Astrocyte of the spinal cord (primary cell): ENCODE measurements at regions not wholly inside any gene's neighbourhood (a gene's known extent, or its start where the extent isn't known, plus 50 kb on each side); places are given as distances from the start of the nearest gene placed in this dataset.

Experiments used
- DNase-seq: peaks from one replicate; pipeline ENCODE4 v3.0.0; 2011; ENCODE audit warnings: low read depth, low spot score
- H3K4me3 ChIP-seq: 2 replicates; pipeline ENCODE4 v1.5.1; 2011; ENCODE audit warnings: low read depth, mild to moderate bottlenecking, low read length, moderate library complexity
- in situ Hi-C: cut with HindIII; loops from 2 replicates; pipeline ENCODE4 v1.10.0; 2017; ENCODE audit warnings: low sequenced_read_pairs
- TF ChIP-seq, protein P1 (sequence below): IDR thresholded peaks from 2 replicates; pipeline ENCODE4 v1.5.1; 2012; ENCODE audit warnings: low read depth, mild to moderate bottlenecking, low read length, inconsistent platforms

DNA sequence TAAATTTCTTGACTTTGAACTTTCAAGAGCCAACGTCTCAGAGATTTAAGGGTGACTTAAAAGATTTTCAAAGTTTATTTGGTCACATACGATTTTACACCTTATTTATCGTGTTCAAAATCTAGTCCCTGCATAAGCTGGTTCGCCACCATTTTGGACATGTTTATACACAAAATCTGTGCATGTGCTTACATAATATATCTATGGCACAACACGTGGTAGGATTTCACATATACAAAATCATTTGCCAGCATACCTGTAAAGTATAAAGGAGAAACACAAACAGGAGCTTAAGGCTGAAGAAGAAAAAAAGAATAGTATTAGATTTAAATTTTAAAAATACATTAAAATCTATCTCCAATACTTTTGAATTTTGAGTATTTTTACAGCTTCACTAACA, 190.0 kb upstream of the KYNU start:
- H3K4me3 ChIP-seq: no peak overlapping the region
- in situ Hi-C loops: no loop called here
- DNase-seq: no peak
- TF ChIP-seq, protein P1, sequence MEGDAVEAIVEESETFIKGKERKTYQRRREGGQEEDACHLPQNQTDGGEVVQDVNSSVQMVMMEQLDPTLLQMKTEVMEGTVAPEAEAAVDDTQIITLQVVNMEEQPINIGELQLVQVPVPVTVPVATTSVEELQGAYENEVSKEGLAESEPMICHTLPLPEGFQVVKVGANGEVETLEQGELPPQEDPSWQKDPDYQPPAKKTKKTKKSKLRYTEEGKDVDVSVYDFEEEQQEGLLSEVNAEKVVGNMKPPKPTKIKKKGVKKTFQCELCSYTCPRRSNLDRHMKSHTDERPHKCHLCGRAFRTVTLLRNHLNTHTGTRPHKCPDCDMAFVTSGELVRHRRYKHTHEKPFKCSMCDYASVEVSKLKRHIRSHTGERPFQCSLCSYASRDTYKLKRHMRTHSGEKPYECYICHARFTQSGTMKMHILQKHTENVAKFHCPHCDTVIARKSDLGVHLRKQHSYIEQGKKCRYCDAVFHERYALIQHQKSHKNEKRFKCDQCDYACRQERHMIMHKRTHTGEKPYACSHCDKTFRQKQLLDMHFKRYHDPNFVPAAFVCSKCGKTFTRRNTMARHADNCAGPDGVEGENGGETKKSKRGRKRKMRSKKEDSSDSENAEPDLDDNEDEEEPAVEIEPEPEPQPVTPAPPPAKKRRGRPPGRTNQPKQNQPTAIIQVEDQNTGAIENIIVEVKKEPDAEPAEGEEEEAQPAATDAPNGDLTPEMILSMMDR: no peak

DNA sequence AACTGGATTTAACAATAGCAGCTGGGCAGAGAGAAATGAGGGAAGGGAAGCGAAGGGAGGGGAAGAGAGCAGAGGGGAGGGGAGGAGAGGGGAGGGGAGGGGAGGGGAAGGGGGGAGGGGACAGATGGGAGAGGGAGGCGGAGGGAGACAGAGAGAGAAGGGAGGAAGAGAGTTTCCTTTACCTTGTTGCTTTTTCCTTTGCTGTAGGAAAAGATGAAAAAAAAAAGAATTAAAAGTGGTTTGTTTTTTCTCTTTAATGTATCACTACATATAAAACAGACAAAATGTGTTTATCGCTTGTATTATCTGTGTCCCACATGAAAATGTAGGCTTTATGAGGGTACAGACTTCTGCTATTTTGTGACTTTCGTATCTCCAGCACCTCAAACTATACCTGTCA, 190.4 kb upstream of the KYNU start:
- in situ Hi-C loops: no loop called here

GRCh38 chr2:142684667-142685066, 192.8 kb upstream of the KYNU start:
- no peak for DNase-seq
- TF ChIP-seq, protein P1: no peak
- no peak overlapping the region for H3K4me3 ChIP-seq
- in situ Hi-C loops: no loop called here

More for the DNA sequence above, 190.4 kb upstream of the KYNU start:
- DNase-seq: no peak
- TF ChIP-seq, protein P1: no peak
- no peak overlapping the region for H3K4me3 ChIP-seq

DNA sequence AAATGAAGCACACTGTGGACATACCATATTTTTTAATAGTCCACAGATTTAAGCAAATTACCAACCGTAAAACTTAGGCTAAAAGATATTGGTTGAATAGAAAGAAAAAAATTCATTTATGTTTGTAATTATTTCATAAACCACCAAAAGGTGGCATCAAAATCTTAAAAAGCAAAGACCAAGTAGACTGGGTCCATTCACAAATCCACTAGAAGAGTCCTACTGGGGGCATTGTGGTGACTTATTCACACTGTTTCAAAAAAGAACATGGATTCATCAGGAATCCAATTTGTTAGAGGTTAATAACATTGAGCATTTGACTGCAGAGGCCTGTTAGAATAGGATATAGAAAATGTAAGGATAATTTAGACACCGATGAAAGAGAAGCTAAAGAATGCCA, 194.9 kb upstream of the KYNU start:
- no peak overlapping the region for H3K4me3 ChIP-seq
- peak; percentile 40 for DNase-seq
- TF ChIP-seq, protein P1: peak; percentile 13
- in situ Hi-C loops: no loop called here

DNA sequence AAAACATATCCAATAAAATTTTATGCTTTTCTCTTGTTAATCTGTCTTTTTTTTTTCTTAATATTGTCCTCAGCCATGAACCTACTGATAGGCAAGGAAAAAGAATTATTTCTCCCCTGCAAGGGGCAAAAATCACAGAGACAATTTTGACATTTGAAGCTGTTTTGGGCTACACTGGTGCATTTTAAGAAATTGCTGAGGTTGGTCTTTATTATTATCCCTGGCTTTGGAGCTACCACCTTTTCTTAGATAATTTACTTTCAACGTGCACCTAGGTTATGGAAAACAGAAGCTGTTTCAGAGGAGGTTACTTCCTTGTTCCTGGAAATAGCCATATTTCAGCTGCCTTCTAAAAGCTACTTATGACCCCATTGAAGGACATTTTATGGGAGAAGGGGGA, 195.5 kb upstream of the KYNU start:
- in situ Hi-C loops: no loop called here
- DNase-seq: no peak
- H3K4me3 ChIP-seq: no peak overlapping the region
- TF ChIP-seq, protein P1: no peak

GRCh38 chr2:142678164-142678563, 199.3 kb upstream of the KYNU start:
- no peak for DNase-seq
- H3K4me3 ChIP-seq: no peak overlapping the region
- TF ChIP-seq, protein P1: no peak
- in situ Hi-C loops: no loop called here

GRCh38 chr2:142675398-142675797, 202.1 kb upstream of the KYNU start:
- peak; percentile 4 for DNase-seq
- no peak overlapping the region for H3K4me3 ChIP-seq
- TF ChIP-seq, protein P1: no peak
- in situ Hi-C loops: no loop called here
